ENCODE measurements at regions not wholly inside any gene's neighbourhood (a gene's known extent, or its start where the extent isn't known, plus 50 kb on each side); places are given as distances from the start of the nearest gene placed in this dataset.
"Not testable (repeated sequence)": the region's sequence is repeated elsewhere in the genome, so short reads cannot be mapped to it uniquely, and the experiment has no call there.

- DNase-seq (ENCODE audit: low read depth in 4 of 4, low spot score in 3 of 4) = no peak
These were observed 205.7 kb downstream of the TANC2 start for GRCh38 chr17:63171428-63172393.

- no peak for DNase-seq (ENCODE audit: low read depth in 4 of 4, low spot score in 3 of 4)
These were observed 207.4 kb downstream of the TANC2 start for GRCh38 chr17:63173450-63173849.

- no peak for DNase-seq (ENCODE audit: low read depth in 4 of 4, low spot score in 3 of 4)
These were observed 207.9 kb downstream of the TANC2 start for GRCh38 chr17:63173903-63174302.

- no peak for DNase-seq (ENCODE audit: low read depth in 4 of 4, low spot score in 3 of 4)
These were observed 212.5 kb downstream of the TANC2 start for GRCh38 chr17:63178530-63178929.

- DNase-seq (ENCODE audit: low read depth in 4 of 4, low spot score in 3 of 4) = no peak
These were observed 215.8 kb downstream of the TANC2 start for GRCh38 chr17:63181856-63182255.

GRCh38 chr17:63185420-63185819 lies 219.4 kb downstream of the TANC2 start:
- no peak for DNase-seq (ENCODE audit: low read depth in 4 of 4, low spot score in 3 of 4)

- no peak for DNase-seq (ENCODE audit: low read depth in 4 of 4, low spot score in 3 of 4)
These were observed 223.0 kb downstream of the TANC2 start for GRCh38 chr17:63189082-63189481.

GRCh38 chr17:63189930-63190329 lies 223.9 kb downstream of the TANC2 start:
- DNase-seq (ENCODE audit: low read depth in 4 of 4, low spot score in 3 of 4) = no peak

- no peak for DNase-seq (ENCODE audit: low read depth in 4 of 4, low spot score in 3 of 4)
These were observed 224.9 kb downstream of the TANC2 start for GRCh38 chr17:63190821-63191370.

- no peak for DNase-seq (ENCODE audit: low read depth in 4 of 4, low spot score in 3 of 4)
These were observed 225.6 kb downstream of the TANC2 start for GRCh38 chr17:63191610-63192009.

- no peak for DNase-seq (ENCODE audit: low read depth in 4 of 4, low spot score in 3 of 4)
These were observed 227.8 kb downstream of the TANC2 start for GRCh38 chr17:63193827-63194226.

GRCh38 chr17:63196772-63197335 lies 230.8 kb downstream of the TANC2 start:
- no peak for DNase-seq (ENCODE audit: low read depth in 4 of 4, low spot score in 3 of 4)

GRCh38 chr17:63203652-63204051 lies 237.6 kb downstream of the TANC2 start:
- no peak for DNase-seq (ENCODE audit: low read depth in 4 of 4, low spot score in 3 of 4)

- no peak for DNase-seq (ENCODE audit: low read depth in 4 of 4, low spot score in 3 of 4)
These were observed 224.2 kb downstream of the CYB561 start for GRCh38 chr17:63221939-63222338.

- no peak for DNase-seq (ENCODE audit: low read depth in 4 of 4, low spot score in 3 of 4)
These were observed 223.5 kb downstream of the CYB561 start for GRCh38 chr17:63222655-63223054.

- no peak for DNase-seq (ENCODE audit: low read depth in 4 of 4, low spot score in 3 of 4)
These were observed 222.7 kb downstream of the CYB561 start for GRCh38 chr17:63223212-63223911.

- no peak for DNase-seq (ENCODE audit: low read depth in 4 of 4, low spot score in 3 of 4)
These were observed 221.5 kb downstream of the CYB561 start for GRCh38 chr17:63224644-63225043.

- DNase-seq (ENCODE audit: low read depth in 4 of 4, low spot score in 3 of 4) = not testable (repeated sequence)
These were observed 219.4 kb downstream of the CYB561 start for GRCh38 chr17:63226720-63227119.

- DNase-seq (ENCODE audit: low read depth in 4 of 4, low spot score in 3 of 4) = not testable (repeated sequence)
These were observed 215.0 kb downstream of the CYB561 start for GRCh38 chr17:63231015-63231620.

- no peak for DNase-seq (ENCODE audit: low read depth in 4 of 4, low spot score in 3 of 4)
These were observed 213.4 kb downstream of the CYB561 start for GRCh38 chr17:63232565-63233310.
